DMS53 treated with DMSO at 0.1 percent for 48 hours (cell line): ENCODE measurements at regions not wholly inside any gene's neighbourhood (a gene's known extent, or its start where the extent isn't known, plus 50 kb on each side); places are given as distances from the start of the nearest gene placed in this dataset.
"Not testable (repeated sequence)": the region's sequence is repeated elsewhere in the genome, so short reads cannot be mapped to it uniquely, and the experiment has no call there.

Source experiments
- DNase-seq: peaks from one replicate; lab custom pipeline; 2025; ENCODE audit not compliant: unreplicated experiment; lab: John Stamatoyannopoulos, UW

DNA sequence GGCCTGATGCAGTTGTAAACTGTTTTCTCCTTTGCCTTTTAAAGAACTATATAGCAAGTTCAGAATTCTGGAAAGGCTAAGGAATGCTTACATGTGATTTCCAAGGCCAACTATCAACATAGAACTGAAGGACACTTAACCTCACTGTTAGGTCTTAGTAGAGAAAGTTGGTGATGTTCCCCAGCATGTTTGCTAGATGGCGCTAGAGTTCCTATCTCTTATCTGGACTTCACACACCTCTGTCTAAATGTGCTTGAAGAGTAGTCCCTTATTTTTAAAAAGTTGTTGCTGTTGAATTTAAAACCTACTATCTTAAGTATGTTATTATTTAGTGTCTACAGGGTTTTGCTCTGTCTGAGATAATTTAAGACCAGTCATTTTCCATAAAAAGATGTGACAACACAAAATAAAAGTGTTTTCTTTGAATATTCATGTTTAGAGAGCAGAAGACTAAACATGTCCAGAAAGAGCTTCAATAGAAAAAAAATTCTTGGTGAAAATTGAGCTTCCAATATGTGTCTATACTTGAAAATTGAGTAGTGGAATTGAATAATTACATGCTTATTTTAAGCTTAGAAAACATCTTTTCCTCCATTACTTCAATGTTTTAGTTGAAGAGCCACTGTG is 237.3 kb downstream of the S1PR1 start:
- peak; percentile 85 for DNase-seq

- DNase-seq: no peak
These were observed 239.7 kb downstream of the S1PR1 start for GRCh38 chr1:101476541-101476940.

GRCh38 chr1:101479945-101480344 is 243.1 kb downstream of the S1PR1 start:
- no peak for DNase-seq

DNA sequence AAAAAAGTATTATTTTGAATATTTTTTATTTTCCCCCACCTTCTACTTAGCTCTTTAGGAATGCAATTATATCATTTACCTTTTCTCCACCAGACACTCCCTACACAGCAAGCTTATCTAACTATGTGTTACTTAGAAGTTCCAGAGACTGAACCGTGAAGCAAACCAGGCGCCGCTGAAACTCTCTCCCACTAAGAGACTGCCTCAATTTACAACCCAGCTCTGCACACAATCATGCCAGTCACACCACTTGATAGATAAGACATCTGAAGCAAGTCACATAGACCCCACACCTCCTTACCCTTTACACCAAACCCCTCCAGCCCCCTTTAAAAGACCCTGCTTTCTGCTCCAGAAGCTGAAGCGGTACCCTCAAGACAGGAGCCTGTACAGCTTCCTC is 245.5 kb downstream of the S1PR1 start:
- no peak for DNase-seq

DNA sequence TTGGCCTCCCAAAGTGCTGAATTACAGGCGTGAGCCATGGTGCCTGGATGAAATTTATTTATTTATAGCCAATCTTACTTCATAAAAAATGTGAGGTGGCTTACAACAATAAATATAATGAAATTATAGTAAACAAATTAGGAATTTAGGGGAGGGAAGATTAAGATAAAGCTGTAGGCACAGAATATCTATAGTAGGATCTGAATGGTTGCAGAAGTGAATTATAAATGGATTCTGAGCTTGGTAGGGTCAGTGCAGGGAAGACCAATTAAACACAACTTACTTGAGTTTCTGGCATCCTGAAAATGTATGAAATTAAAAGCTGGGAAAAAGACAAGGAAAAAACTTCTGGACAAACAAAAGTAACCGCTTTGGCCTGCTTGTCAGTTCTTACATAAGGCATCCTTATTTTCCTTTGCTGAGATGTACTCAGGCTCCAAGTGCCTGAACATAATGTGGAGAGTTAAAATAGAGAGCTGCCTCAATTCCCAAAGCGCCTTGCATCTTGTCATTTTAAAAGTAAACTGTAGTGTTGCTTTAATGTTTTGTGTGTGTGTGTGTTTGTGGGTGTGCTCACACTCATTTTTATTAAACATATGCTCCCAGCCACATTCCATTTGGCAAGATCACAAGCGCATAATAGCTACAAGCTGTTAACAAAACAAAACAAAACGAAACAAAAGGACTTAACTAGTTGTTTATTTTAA is 247.3 kb downstream of the S1PR1 start:
- no peak for DNase-seq

DNA sequence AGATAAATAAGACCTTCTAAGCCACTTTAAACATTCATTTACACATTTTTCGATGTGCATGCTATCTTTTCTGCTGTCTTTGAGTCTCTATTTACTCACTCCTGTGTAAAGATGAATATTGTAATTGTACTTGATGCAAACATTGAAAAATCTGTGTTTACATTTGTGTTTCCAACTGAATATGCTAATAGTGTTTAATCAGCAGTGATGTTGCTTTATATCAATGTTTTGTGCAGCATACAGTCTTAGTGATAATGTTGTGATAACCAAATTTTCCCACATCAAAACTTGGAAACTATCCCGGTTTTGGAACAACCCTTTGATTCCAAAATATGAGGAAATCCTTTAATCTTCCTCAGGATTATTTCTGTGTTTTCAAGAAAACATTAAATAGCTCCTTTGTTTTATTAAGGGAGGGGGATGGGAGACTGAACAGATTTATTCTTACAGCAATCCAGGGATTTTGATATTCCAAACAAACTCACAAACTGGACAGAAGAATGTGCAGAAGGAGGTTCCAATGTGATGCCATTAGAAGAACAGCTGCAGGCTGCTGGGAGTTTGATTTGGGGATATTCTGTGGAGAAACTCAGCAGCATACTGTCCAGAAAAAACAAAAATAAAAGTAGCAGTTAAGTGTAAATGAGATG is 248.0 kb downstream of the S1PR1 start:
- no peak for DNase-seq

GRCh38 chr1:101485712-101486111 is 248.9 kb downstream of the S1PR1 start:
- no peak for DNase-seq

DNA sequence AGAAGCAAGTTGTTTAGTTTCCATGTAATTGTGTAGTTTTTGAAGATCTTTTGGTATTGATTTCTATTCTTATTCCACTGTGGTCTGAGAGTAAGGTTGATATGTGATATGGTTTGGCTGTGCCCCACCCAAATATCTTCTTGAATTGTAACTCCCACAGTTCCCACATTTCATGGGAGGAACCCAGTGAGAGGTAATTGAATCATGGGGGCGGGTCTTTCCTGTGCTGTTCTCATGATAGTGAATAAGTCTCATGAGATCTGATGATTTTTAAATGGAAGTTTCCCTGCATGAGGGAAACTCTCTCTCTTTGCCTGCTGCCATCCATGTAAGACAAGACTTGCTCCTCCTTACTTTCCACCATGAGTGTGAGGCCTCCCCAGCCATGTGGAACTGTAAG is 255.3 kb downstream of the S1PR1 start:
- not testable (repeated sequence) for DNase-seq

DNA sequence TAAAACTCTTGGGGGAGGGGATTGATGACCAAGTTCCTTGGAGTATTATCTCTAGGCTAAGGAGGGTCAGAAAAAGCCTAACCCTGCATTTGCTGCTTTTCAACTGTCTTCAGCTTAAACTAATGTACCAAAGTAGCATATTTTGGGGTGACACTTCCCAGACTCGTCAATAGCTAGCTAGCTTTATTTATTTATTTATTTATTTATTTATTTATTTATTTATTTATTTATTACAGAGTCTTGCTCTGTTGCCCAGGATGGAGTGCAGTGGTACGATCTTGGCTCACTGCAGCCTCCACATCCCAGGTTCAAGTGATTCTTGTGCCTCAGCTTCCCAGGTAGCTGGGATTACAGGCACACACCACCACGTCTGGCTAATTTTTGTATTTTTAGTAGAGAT is 257.1 kb downstream of the S1PR1 start:
- not testable (repeated sequence) for DNase-seq

GRCh38 chr1:101496109-101496508 is 259.3 kb downstream of the S1PR1 start:
- no peak for DNase-seq

DNA sequence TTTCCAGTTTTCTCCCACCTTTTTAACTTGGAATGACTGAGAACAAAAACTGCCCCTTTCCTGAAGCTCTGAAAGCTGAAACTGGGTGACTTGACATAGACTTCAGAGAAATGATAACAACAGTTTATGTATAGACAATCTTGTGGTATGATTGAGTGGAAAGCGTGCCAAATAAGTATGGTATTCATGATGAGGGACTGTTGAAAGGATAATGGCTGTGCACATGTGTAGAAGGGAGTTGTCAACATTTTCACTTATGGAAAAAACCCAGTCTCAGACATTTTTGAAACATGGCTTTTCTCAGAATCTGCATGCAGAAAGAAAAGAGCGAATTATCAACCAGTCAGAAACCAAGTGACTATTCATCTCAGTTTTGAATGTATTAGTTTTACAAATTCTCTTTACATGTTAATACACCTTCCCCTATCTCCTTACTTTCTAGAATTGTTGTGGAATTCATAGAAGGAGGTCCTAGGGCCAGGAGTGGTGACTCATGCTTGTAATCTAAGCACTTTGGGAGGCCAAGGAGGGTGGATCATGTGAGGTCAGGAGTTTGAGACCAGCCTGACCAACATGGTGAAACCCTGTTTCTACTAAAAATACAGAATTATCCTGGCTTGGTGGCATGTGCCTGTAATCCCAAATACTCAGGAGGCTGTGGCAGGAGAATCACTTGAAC is 261.2 kb downstream of the S1PR1 start:
- no peak for DNase-seq

DNA sequence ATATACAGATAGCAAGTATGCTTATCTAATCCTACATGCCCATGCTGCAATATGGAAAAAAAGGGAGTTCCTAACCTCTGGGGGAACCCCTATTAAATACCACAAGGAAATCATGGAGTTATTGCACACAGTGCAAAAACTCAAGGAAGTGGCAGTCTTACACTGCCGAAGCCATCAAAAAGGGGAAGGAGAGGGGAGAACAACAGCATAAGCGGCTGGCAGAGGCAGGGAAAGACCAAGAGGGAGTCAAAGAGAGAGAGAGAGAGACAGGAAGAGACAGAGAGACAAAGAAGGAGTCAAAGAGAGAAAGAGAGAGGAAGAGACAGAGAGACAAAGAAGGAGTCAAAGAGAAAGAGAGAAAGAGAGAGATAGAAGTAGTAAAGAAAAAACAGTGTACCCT is 267.3 kb downstream of the S1PR1 start:
- not testable (repeated sequence) for DNase-seq

DNA sequence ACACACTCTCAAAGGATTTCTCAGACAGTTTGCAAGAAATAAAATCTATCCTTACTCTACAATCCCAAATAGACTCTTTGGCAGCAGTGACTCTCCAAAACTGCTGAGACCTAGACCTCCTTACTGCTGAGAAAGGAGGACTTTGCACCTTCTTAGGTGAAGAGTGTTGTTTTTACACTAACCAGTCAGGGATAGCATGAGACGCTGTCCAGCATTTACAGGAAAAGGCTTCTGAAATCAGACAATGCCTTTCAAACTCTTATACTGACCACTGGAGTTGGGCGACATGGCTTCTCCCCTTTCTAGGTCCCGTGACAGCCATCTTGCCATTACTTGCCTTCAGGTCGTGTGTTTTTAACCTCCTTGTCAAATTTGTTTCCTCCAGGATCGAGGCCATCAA is 268.4 kb downstream of the S1PR1 start:
- not testable (repeated sequence) for DNase-seq

DNA sequence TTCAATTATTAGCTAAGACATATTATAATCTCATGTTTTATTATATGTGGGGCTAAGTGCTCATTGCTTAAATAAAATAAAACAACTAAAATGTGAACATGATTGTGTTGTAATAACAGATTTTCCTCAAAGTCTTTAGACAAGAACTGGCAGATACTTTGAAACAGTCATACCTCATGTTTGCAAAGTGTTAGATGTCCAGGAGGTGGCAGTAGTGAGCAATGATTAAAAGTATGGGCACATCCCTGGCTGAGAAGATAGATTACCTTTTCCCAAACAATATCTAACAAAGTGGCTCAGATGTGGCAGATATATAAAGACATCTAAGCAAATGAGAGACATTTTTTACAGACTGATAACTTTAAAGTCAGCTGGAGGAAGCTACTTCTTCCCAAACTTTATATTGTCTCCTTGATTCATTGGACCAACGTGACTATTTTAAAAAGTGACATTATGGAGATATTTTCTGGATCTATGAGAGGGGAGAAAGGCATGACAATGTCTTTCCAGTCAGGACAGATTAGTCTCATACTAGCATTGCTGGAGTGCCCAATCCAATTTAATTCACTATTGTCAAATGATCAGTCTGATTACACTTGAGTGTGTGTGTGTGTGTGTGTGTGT is 269.8 kb downstream of the S1PR1 start:
- DNase-seq: peak; percentile 78

GRCh38 chr1:101507547-101507971 is 270.7 kb downstream of the S1PR1 start:
- no peak for DNase-seq

GRCh38 chr1:101508913-101509312 is 272.1 kb downstream of the S1PR1 start:
- DNase-seq: no peak

GRCh38 chr1:101509370-101509769 is 272.6 kb downstream of the S1PR1 start:
- no peak for DNase-seq

DNA sequence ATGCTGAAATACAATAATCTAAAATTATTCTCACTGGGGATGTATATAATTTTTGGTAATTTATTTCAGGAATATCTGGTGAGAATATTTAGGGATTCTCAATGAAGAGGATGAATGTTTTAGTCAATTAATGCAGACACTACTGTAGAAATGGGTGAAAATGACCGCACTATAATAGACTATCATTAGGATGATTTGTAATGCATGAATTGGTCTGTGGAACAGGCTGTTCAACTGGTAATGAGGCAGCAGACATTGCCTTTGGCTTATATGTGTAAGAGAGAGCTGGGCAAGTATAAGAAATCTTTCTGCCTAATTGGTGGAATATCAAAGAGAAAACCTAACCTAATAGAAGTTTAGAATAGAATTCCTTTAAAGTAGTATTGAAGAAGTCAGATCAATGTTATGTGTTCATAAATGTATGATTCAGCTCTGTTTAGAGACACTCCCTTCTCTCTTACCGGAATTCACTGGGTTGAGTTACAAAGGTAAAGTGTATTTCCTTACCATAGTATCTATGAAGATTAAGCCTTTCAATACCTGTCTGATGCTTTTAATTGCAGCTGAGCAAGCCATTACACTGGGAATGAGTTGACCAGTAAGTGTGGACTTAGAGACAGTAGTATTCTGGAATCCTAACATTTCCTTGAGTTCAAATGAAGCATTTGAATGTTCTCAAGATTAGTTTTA is 274.5 kb downstream of the S1PR1 start:
- DNase-seq: no peak

GRCh38 chr1:101520302-101520701 is 283.5 kb downstream of the S1PR1 start:
- DNase-seq: peak; percentile 80

- no peak for DNase-seq
These were observed 285.7 kb downstream of the S1PR1 start for GRCh38 chr1:101522486-101522885.

GRCh38 chr1:101526813-101527212 is 290.0 kb downstream of the S1PR1 start:
- DNase-seq: peak; percentile 18
